Testis (tissue), 2 donors: ENCODE measurements at regions not wholly inside any gene's neighbourhood (a gene's known extent, or its start where the extent isn't known, plus 50 kb on each side); places are given as distances from the start of the nearest gene placed in this dataset.

Experiments
- DNase-seq: peaks from one replicate; pipeline ENCODE4 v3.0.0-alpha.2; 2019
- H3K27ac ChIP-seq, 2 donors: fragments of 200-600 bp; sonication (generic); one replicate each; pipeline ENCODE4 v1.5.1; 2019
- H3K27me3 ChIP-seq: fragments of 200-600 bp; sonication (generic); one replicate; pipeline ENCODE4 v1.5.1; 2019
- H3K36me3 ChIP-seq: fragments of 200-600 bp; sonication (generic); one replicate; pipeline ENCODE4 v1.5.1; 2017; ENCODE audit warnings: low read depth; ENCODE audit errors: missing control alignments
- H3K4me1 ChIP-seq: fragments of 200-600 bp; sonication (generic); one replicate; pipeline ENCODE4 v1.5.1; 2019
- H3K4me3 ChIP-seq, 2 donors: fragments of 200-600 bp; sonication (generic); one replicate each; pipeline ENCODE4 v1.5.1; 2017 to 2019
- H3K9me3 ChIP-seq: fragments of 200-600 bp; sonication (generic); one replicate; pipeline ENCODE4 v1.5.1; 2017
- CTCF ChIP-seq, 3 experiments: fragments of 450-650 bp in 2 of 3; fragments of 200-600 bp in 1 of 3; sonication (generic) in 1 of 3; IDR thresholded peaks; one replicate each; pipeline ENCODE4 v1.5.1; 2016 to 2019; ENCODE audit warnings: antibody characterized with exemption in 3 of 3, mild to moderate bottlenecking in 2 of 3, moderate library complexity in 1 of 3
- POLR2A ChIP-seq: fragments of 450-650 bp; IDR thresholded peaks from one replicate; pipeline ENCODE4 v1.6.1; 2017; ENCODE audit warnings: antibody characterized with exemption, mild to moderate bottlenecking, moderate library complexity
- WGBS, 2 donors: methylation state at CpG; one replicate each; pipeline ENCODE4 v1.1.5; 2018; 5-methylcytosine and 5-hydroxymethylcytosine counted together
- intact Hi-C: fragments of 100-400 bp; cut with DNase I; formaldehyde crosslinking; loops from one replicate; pipeline ENCODE4 v1.15.1; 2023; ENCODE audit warnings: low total_unique reads

- intact Hi-C loops, result no loop called here
- no peaks in the 10 kb centered on the region for H3K4me1 ChIP-seq
- no peak for DNase-seq
- no peaks in the 10 kb centered on the region for H3K9me3 ChIP-seq
- no peaks in the 10 kb centered on the region for H3K27me3 ChIP-seq
- no peak overlapping the region for H3K27ac ChIP-seq
- no peaks in the 10 kb centered on the region for H3K36me3 ChIP-seq
- H3K4me3 ChIP-seq, result no peak overlapping the region
- 81 to 90% methylated on average over 7 of the region's 7 CpGs for WGBS, 2 donors
- TF ChIP-seq CTCF (IDR thresholded peaks at IDR 0.05) (no peak), POLR2A (no peak)
Measured at GRCh38 chr4:162406637-162407365, 243.0 kb upstream of the FSTL5 start.

DNA sequence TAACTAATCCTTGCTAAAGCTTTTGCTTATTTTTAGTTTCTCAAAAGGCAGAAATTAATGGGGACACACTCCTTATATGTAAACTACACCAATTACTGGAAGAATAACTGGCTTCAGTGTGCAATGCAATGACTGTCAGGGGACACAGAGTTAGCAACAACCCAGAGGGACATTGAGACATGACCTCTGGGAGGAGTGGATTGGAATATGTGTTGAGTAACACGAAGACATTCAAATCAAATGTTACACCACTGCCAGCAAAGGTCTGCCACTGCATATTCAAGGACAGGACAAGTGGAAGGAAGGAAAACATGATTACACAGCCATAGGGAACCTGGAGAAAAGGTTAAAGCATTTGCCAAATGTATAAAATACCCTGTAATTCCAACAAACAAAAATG lies 240.1 kb upstream of the FSTL5 start:
- Histone ChIP-seq H3K27ac (no peak overlapping the region), H3K4me1 (no peaks in the 10 kb centered on the region), H3K4me3 (no peak overlapping the region), H3K27me3 (no peaks in the 10 kb centered on the region), H3K36me3 (no peaks in the 10 kb centered on the region), H3K9me3 (no peaks in the 10 kb centered on the region)
- no peak for DNase-seq
- WGBS, 2 donors, result 40 to 47% methylated on average over 1 of the region's 1 CpG
- TF ChIP-seq POLR2A (no peak), CTCF (IDR thresholded peaks at IDR 0.05) (no peak)
- intact Hi-C loops, result no loop called here

GRCh38 chr4:162403419-162403818 lies 239.6 kb upstream of the FSTL5 start:
- no peak for DNase-seq
- Histone ChIP-seq H3K27ac (no peak overlapping the region), H3K9me3 (no peaks in the 10 kb centered on the region), H3K4me1 (no peaks in the 10 kb centered on the region), H3K4me3 (no peak overlapping the region), H3K27me3 (no peaks in the 10 kb centered on the region), H3K36me3 (no peaks in the 10 kb centered on the region)
- TF ChIP-seq POLR2A (no peak), CTCF (IDR thresholded peaks at IDR 0.05) (no peak)
- WGBS, 2 donors, result 76 to 90% methylated on average over 2 of the region's 2 CpGs
- intact Hi-C loops, result no loop called here

- no peaks in the 10 kb centered on the region for H3K27me3 ChIP-seq
- WGBS, 2 donors, result 43 to 55% methylated on average over 5 of the region's 5 CpGs
- H3K36me3 ChIP-seq, result no peaks in the 10 kb centered on the region
- no peaks in the 10 kb centered on the region for H3K4me1 ChIP-seq
- H3K4me3 ChIP-seq, result no peak overlapping the region
- TF ChIP-seq CTCF (IDR thresholded peaks at IDR 0.05) (no peak), POLR2A (no peak)
- H3K9me3 ChIP-seq, result no peaks in the 10 kb centered on the region
- intact Hi-C loops, result no loop called here
- no peak for DNase-seq
- no peak overlapping the region for H3K27ac ChIP-seq
Measured at GRCh38 chr4:162401021-162401420, 237.2 kb upstream of the FSTL5 start.

DNA sequence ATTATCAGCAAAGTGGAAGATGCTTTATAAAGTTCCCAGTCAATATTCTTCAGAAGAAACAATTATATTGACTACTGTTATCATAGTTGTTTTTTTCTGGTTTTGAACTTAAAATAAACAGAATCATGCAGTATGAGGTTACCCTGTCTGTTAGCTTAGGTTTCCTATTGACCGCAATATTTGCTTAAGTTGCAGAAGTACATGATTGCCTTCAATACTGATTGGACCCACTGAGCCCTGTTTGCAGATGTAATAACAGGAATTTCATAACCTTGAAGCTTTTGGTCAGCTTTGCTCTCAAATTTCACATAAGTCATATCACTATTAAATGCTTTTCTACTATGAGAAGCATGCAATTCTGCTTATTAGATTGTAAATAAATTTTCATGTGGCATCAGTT lies 229.1 kb upstream of the FSTL5 start:
- TF ChIP-seq POLR2A (no peak), CTCF (IDR thresholded peaks at IDR 0.05) (no peak)
- intact Hi-C loops, result no loop called here
- 93 to 97% methylated on average over 1 of the region's 1 CpG for WGBS, 2 donors

More for the DNA sequence above, 229.1 kb upstream of the FSTL5 start:
- no peak overlapping the region for H3K4me3 ChIP-seq
- no peaks in the 10 kb centered on the region for H3K36me3 ChIP-seq
- no peaks in the 10 kb centered on the region for H3K27me3 ChIP-seq
- no peaks in the 10 kb centered on the region for H3K9me3 ChIP-seq
- no peak overlapping the region for H3K27ac ChIP-seq
- H3K4me1 ChIP-seq, result no peaks in the 10 kb centered on the region
- DNase-seq, result no peak
